Natural killer cell (primary cell): ENCODE measurements at regions not wholly inside any gene's neighbourhood (a gene's known extent, or its start where the extent isn't known, plus 50 kb on each side); places are given as distances from the start of the nearest gene placed in this dataset.

Experiments used
- ATAC-seq, 3 donors: fragments of 150-1000 bp in 2 of 3; fragments of 200-7000 bp in 1 of 3; cut with Tn5 transposase; 1 replicate in 1 of 3; 2 replicates in 2 of 3; pipeline ENCODE4 v1.10.0; 2021; ENCODE audit warnings: mild to moderate bottlenecking in 2 of 3, moderate library complexity in 2 of 3
- DNase-seq, 2 donors: peaks; one replicate each; pipeline versions ENCODE4 v3.0.0 to v3.0.0-alpha.2; 2013 to 2021; ENCODE audit warnings: mixed read lengths in 1 of 2
- H3K27ac ChIP-seq: one replicate; pipeline ENCODE4 v1.5.1; 2013; ENCODE audit warnings: mild to moderate bottlenecking, low read length
- H3K27me3 ChIP-seq: one replicate; pipeline ENCODE4 v1.6.1; 2013; ENCODE audit warnings: low read length; ENCODE audit not compliant: control insufficient read depth, insufficient read depth
- H3K36me3 ChIP-seq: one replicate; pipeline ENCODE4 v1.6.1; 2013; ENCODE audit warnings: low read length; ENCODE audit not compliant: control insufficient read depth, insufficient read depth
- H3K4me1 ChIP-seq: one replicate; pipeline ENCODE4 v1.6.1; 2013; ENCODE audit warnings: low read length; ENCODE audit not compliant: control insufficient read depth, insufficient read depth
- H3K4me3 ChIP-seq: one replicate; pipeline ENCODE4 v1.5.1; 2013; ENCODE audit warnings: low read length
- H3K9me3 ChIP-seq: one replicate; pipeline ENCODE4 v1.6.1; 2013; ENCODE audit warnings: low read length; ENCODE audit not compliant: control insufficient read depth, insufficient read depth
- H3K27ac Mint-ChIP-seq, 2 donors: one replicate each; pipeline ENCODE4 v1.8.0; 2022; ENCODE audit warnings: mild to moderate bottlenecking in 2 of 2, mixed read lengths in 2 of 2, moderate library complexity in 1 of 2
- H3K27me3 Mint-ChIP-seq, 2 donors: one replicate each; pipeline ENCODE4 v1.8.0; 2022; ENCODE audit warnings: low read depth in 2 of 2, mixed read lengths in 2 of 2
- H3K36me3 Mint-ChIP-seq: one replicate; pipeline ENCODE4 v1.8.0; 2022; ENCODE audit warnings: mixed read lengths
- H3K4me1 Mint-ChIP-seq, 2 donors: one replicate each; pipeline ENCODE4 v1.8.0; 2022; ENCODE audit warnings: mixed read lengths in 2 of 2
- H3K4me3 Mint-ChIP-seq: one replicate; pipeline ENCODE4 v1.8.0; 2022; ENCODE audit warnings: mild to moderate bottlenecking, moderate library complexity, mixed read lengths
- H3K9me3 Mint-ChIP-seq, 2 donors: one replicate each; pipeline ENCODE4 v1.8.0; 2022; ENCODE audit warnings: mixed read lengths in 2 of 2
- WGBS: methylation state at CpG from one replicate; pipeline ENCODE4 v1.1.7; 2013; ENCODE audit warnings: missing lambda C conversion rate; ENCODE audit not compliant: insufficient coverage; 5-methylcytosine and 5-hydroxymethylcytosine counted together
- intact Hi-C: fragments of 100-400 bp; cut with micrococcal nuclease; formaldehyde crosslinking; loops from one replicate; pipeline ENCODE4 v1.14.2; 2022
- TF ChIP-seq, protein P1 (sequence below): fragments of 200-600 bp; IDR thresholded peaks from one replicate; pipeline ENCODE4 v1.8.0; 2022; ENCODE audit warnings: antibody characterized with exemption

DNA sequence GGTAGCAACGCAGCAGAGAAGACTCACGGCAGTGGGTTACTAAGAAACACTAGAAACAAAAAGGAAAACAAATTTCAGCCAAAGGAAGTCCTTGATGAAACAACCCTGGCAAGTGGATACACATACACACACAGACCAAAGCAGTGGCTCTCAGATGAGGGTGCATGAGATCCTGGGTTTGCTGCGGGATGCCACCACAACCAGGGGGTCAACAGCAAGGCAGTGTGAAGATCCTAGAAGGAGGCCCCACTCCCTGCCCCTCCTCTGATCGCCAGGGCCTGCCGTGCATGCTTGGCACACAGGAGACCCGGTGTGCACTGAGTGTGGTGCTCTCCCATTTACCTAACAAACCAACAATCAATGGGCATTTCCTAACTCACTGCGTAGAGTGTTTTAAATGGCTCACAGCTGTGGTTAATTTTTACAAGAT is 252.3 kb upstream of the KLF14 start:
- H3K27me3 Mint-ChIP-seq = no peaks in the 10 kb centered on the region
- no peaks in the 10 kb centered on the region for H3K27me3 ChIP-seq
- peak in 1 of 2 donors; percentile 64 for DNase-seq
- H3K4me3 ChIP-seq = no peak overlapping the region
- WGBS = 66% methylated on average over 6 of the region's 7 CpGs
- TF ChIP-seq, protein P1, sequence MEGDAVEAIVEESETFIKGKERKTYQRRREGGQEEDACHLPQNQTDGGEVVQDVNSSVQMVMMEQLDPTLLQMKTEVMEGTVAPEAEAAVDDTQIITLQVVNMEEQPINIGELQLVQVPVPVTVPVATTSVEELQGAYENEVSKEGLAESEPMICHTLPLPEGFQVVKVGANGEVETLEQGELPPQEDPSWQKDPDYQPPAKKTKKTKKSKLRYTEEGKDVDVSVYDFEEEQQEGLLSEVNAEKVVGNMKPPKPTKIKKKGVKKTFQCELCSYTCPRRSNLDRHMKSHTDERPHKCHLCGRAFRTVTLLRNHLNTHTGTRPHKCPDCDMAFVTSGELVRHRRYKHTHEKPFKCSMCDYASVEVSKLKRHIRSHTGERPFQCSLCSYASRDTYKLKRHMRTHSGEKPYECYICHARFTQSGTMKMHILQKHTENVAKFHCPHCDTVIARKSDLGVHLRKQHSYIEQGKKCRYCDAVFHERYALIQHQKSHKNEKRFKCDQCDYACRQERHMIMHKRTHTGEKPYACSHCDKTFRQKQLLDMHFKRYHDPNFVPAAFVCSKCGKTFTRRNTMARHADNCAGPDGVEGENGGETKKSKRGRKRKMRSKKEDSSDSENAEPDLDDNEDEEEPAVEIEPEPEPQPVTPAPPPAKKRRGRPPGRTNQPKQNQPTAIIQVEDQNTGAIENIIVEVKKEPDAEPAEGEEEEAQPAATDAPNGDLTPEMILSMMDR = no peak
- H3K4me1 ChIP-seq = peaks cover 42% of the 10 kb centered on the region
- H3K36me3 Mint-ChIP-seq = no peaks in the 10 kb centered on the region
- peak; percentile 48 to 63 (median 49) for ATAC-seq
- no peaks in the 10 kb centered on the region for H3K9me3 Mint-ChIP-seq
- peaks cover 58 to 59% of the 10 kb centered on the region in 2 donors for H3K4me1 Mint-ChIP-seq
- H3K27ac Mint-ChIP-seq = peak overlapping the region in 1 of 2 donors; percentile 96
- intact Hi-C loops = no loop called here
- peaks cover 4% of the 10 kb centered on the region for H3K36me3 ChIP-seq
- H3K4me3 Mint-ChIP-seq = peak overlapping the region; percentile 19
- H3K9me3 ChIP-seq = no peaks in the 10 kb centered on the region
- peak overlapping the region; percentile 73 for H3K27ac ChIP-seq

DNA sequence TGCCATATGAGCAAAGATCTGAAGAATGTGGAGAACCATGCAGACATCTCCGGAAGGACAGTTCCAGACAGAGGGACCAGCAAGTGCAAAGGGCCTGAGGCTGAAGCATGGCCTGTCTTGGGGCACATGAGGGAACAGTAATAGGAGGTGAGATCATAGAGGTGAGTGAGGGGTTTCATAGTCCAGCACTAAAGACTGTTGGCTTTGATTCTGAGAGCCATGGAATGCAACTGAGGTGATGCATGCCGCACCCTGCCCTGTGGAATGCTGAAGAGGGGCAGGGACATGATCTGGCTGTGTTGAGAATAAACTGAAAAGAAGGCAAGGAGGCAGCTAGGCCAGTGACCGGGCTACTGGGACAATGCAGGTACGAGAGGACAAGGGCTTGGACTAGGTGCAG is 253.1 kb upstream of the KLF14 start:
- TF ChIP-seq, protein P1 = no peak
- 95% methylated on average over 4 of the region's 4 CpGs for WGBS
- Mint-ChIP-seq H3K27ac (peak overlapping the region in 1 of 2 donors; percentile 96), H3K27me3 (no peaks in the 10 kb centered on the region), H3K36me3 (no peaks in the 10 kb centered on the region), H3K4me3 (peak overlapping the region; percentile 19), H3K4me1 (peaks cover 65 to 66% of the 10 kb centered on the region in 2 donors), H3K9me3 (no peaks in the 10 kb centered on the region)
- Histone ChIP-seq H3K9me3 (no peaks in the 10 kb centered on the region), H3K27ac (peak overlapping the region; percentile 73), H3K36me3 (peaks cover 4% of the 10 kb centered on the region), H3K4me3 (no peak overlapping the region), H3K4me1 (peaks cover 46% of the 10 kb centered on the region), H3K27me3 (no peaks in the 10 kb centered on the region)
- ATAC-seq (no peak), DNase-seq (no peak)
- intact Hi-C loops = no loop called here

DNA sequence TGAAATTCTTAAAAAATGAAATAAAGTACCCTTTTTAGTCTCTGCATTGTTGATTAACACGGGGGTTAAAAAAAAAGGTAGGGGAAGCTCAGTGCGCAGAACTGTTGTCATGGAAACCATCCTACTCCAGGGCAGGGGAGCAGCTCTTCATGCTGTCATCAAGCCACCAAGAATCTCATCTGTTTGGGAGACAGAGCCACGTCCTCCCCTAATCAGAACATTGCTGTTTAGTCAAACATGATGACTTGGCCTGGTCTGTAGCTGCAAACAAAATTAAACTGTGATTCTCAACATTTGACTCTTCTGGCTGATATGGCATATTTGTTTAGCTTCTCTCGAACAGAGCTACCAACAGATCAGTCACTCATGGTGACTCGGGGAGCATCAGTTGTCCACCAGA is 254.4 kb upstream of the KLF14 start:
- Mint-ChIP-seq H3K9me3 (no peaks in the 10 kb centered on the region), H3K4me1 (peaks cover 67 to 68% of the 10 kb centered on the region in 2 donors), H3K27ac (peak overlapping the region in 1 of 2 donors; percentile 96), H3K27me3 (no peaks in the 10 kb centered on the region), H3K4me3 (peak overlapping the region; percentile 10), H3K36me3 (no peaks in the 10 kb centered on the region)
- Histone ChIP-seq H3K36me3 (peaks cover 3% of the 10 kb centered on the region), H3K4me1 (peaks cover 40% of the 10 kb centered on the region), H3K27ac (peak overlapping the region; percentile 43), H3K27me3 (no peaks in the 10 kb centered on the region), H3K4me3 (no peak overlapping the region), H3K9me3 (no peaks in the 10 kb centered on the region)
- ATAC-seq (peak in 2 of 3 donors; percentile 12 to 17), DNase-seq (peak in 1 of 2 donors; percentile 72)
- TF ChIP-seq, protein P1 = no peak
- 67% methylated on average over 5 of the region's 5 CpGs for WGBS
- intact Hi-C loops = no loop called here
